H9 (cell line): ENCODE measurements at regions not wholly inside any gene's neighbourhood (a gene's known extent, or its start where the extent isn't known, plus 50 kb on each side); places are given as distances from the start of the nearest gene placed in this dataset.

ENCODE experiments used
- DNase-seq: peaks from one replicate; pipeline ENCODE4 v3.0.0-alpha.2; 2017
- H2AFZ ChIP-seq: one replicate; pipeline ENCODE4 v1.6.1; 2013; ENCODE audit warnings: mild to moderate bottlenecking, low read length, control low read depth, moderate library complexity
- H2AK5ac ChIP-seq: 2 replicates; pipeline ENCODE4 v1.6.1; 2013; ENCODE audit warnings: low read length, control low read depth, mixed read lengths; ENCODE audit not compliant: insufficient read length
- H2BK120ac ChIP-seq: one replicate; pipeline ENCODE4 v1.6.1; 2013; ENCODE audit warnings: low read depth, mild to moderate bottlenecking, low read length, control low read depth, inconsistent platforms; ENCODE audit not compliant: poor library complexity, severe bottlenecking
- H2BK12ac ChIP-seq: 2 replicates; pipeline ENCODE4 v1.6.1; 2013; ENCODE audit warnings: low read length, control low read depth, mixed read lengths, low read depth; ENCODE audit not compliant: insufficient read length
- H2BK15ac ChIP-seq: 2 replicates; pipeline ENCODE4 v1.6.1; 2013; ENCODE audit warnings: low read depth, low read length, control low read depth
- H2BK20ac ChIP-seq: one replicate; pipeline ENCODE4 v1.6.1; 2013; ENCODE audit warnings: low read depth, mild to moderate bottlenecking, low read length, control low read depth, inconsistent platforms; ENCODE audit not compliant: poor library complexity, severe bottlenecking
- H2BK5ac ChIP-seq: 2 replicates; pipeline ENCODE4 v1.6.1; 2013; ENCODE audit warnings: low read length, control low read depth, mixed read lengths; ENCODE audit not compliant: insufficient read length
- H3K14ac ChIP-seq: 2 replicates; pipeline ENCODE4 v1.6.1; 2013; ENCODE audit warnings: low read length, control low read depth; ENCODE audit not compliant: insufficient read depth
- H3K18ac ChIP-seq: 2 replicates; pipeline ENCODE4 v1.6.1; 2013; ENCODE audit warnings: low read depth, mild to moderate bottlenecking, mixed read lengths, low read length, control low read depth; ENCODE audit not compliant: insufficient read length
- H3K23ac ChIP-seq: 2 replicates; pipeline ENCODE4 v1.6.1; 2013; ENCODE audit warnings: low read length, control low read depth, mixed read lengths, low read depth; ENCODE audit not compliant: insufficient read length
- H3K23me2 ChIP-seq: 2 replicates; pipeline ENCODE4 v1.6.1; 2013; ENCODE audit warnings: low read depth, mild to moderate bottlenecking, mixed read lengths, low read length, control low read depth; ENCODE audit not compliant: insufficient read length, poor library complexity, severe bottlenecking
- H3K27ac ChIP-seq: 2 replicates; pipeline ENCODE4 v1.5.1; 2013; ENCODE audit warnings: low read length, control low read depth, mixed read lengths, low read depth; ENCODE audit not compliant: insufficient read length
- H3K27me3 ChIP-seq: 2 replicates; pipeline ENCODE4 v1.6.1; 2013; ENCODE audit warnings: low read length, control low read depth, inconsistent platforms; ENCODE audit not compliant: insufficient read depth
- H3K4ac ChIP-seq: 2 replicates; pipeline ENCODE4 v1.6.1; 2013; ENCODE audit warnings: low read depth, mild to moderate bottlenecking, control low read depth, inconsistent platforms, low read length, moderate library complexity
- H3K4me1 ChIP-seq: 2 replicates; pipeline ENCODE4 v1.6.1; 2013; ENCODE audit warnings: low read length, control low read depth, inconsistent platforms; ENCODE audit not compliant: insufficient read depth
- H3K4me2 ChIP-seq: 2 replicates; pipeline ENCODE4 v1.6.1; 2013; ENCODE audit warnings: low read length, control low read depth, mixed read lengths; ENCODE audit not compliant: insufficient read length, insufficient read depth
- H3K56ac ChIP-seq: 2 replicates; pipeline ENCODE4 v1.6.1; 2013; ENCODE audit warnings: low read depth, mild to moderate bottlenecking, mixed read lengths, low read length, control low read depth; ENCODE audit not compliant: insufficient read length
- H3K79me1 ChIP-seq: 2 replicates; pipeline ENCODE4 v1.6.1; 2013; ENCODE audit warnings: low read depth, mild to moderate bottlenecking, moderate library complexity, low read length, control low read depth, inconsistent platforms; ENCODE audit not compliant: insufficient read depth, poor library complexity, severe bottlenecking
- H3K79me2 ChIP-seq: 2 replicates; pipeline ENCODE4 v1.6.1; 2013; ENCODE audit warnings: low read length, control low read depth, inconsistent platforms; ENCODE audit not compliant: insufficient read depth
- H3K9ac ChIP-seq: 2 replicates; pipeline ENCODE4 v1.6.1; 2013; ENCODE audit warnings: low read length, control low read depth, mixed read lengths; ENCODE audit not compliant: insufficient read length; ENCODE audit errors: extremely low read depth
- H3K9me3 ChIP-seq: one replicate; pipeline ENCODE4 v1.6.1; 2013; ENCODE audit warnings: low read depth, low read length, inconsistent platforms; ENCODE audit not compliant: control insufficient read depth
- H3T11ph ChIP-seq: one replicate; pipeline ENCODE4 v1.6.1; 2013; ENCODE audit warnings: mild to moderate bottlenecking, low read length, control low read depth, inconsistent platforms
- H4K20me1 ChIP-seq: one replicate; pipeline ENCODE4 v1.6.1; 2013; ENCODE audit not compliant: control insufficient read depth, insufficient read length, insufficient read depth
- H4K5ac ChIP-seq: 2 replicates; pipeline ENCODE4 v1.6.1; 2013; ENCODE audit warnings: low read depth, mild to moderate bottlenecking, mixed read lengths, low read length, control low read depth; ENCODE audit not compliant: insufficient read length
- H4K8ac ChIP-seq: replicated peaks from 2 replicates; pipeline ENCODE4 v1.6.1; 2013; ENCODE audit warnings: low read length, control low read depth, mixed read lengths, low read depth; ENCODE audit not compliant: insufficient read length
- H4K91ac ChIP-seq: 2 replicates; pipeline ENCODE4 v1.6.1; 2013; ENCODE audit warnings: low read depth, mild to moderate bottlenecking, moderate library complexity, mixed read lengths, low read length, control low read depth; ENCODE audit not compliant: insufficient read length
- H3K27ac Mint-ChIP-seq, 3 experiments: 2 replicates in 2 of 3; 3 replicates in 1 of 3; pipeline ENCODE4 v1.8.0; 2020 to 2021; ENCODE audit warnings: mixed read lengths in 3 of 3, mild to moderate bottlenecking in 1 of 3, moderate library complexity in 1 of 3
- H3K27me3 Mint-ChIP-seq: 2 replicates; pipeline ENCODE4 v1.8.0; 2021; ENCODE audit warnings: low read depth, mild to moderate bottlenecking, moderate library complexity, mixed read lengths
- H3K36me3 Mint-ChIP-seq, 3 experiments: 2 replicates in 2 of 3; 3 replicates in 1 of 3; pipeline ENCODE4 v1.8.0; 2020 to 2021; ENCODE audit warnings: low read depth in 3 of 3, mixed read lengths in 3 of 3; ENCODE audit not compliant: insufficient read depth in 1 of 3
- H3K4me1 Mint-ChIP-seq, 2 experiments: 2 replicates each; pipeline ENCODE4 v1.8.0; 2020; ENCODE audit warnings: mixed read lengths in 2 of 2
- H3K4me3 Mint-ChIP-seq, 2 experiments: 2 replicates in 1 of 2; 3 replicates in 1 of 2; pipeline ENCODE4 v1.8.0; 2020 to 2021; ENCODE audit warnings: mild to moderate bottlenecking in 2 of 2, mixed read lengths in 2 of 2, moderate library complexity in 1 of 2
- H3K9me3 Mint-ChIP-seq, 2 experiments: 2 replicates in 1 of 2; 3 replicates in 1 of 2; pipeline ENCODE4 v1.8.0; 2020; ENCODE audit warnings: mild to moderate bottlenecking in 2 of 2, mixed read lengths in 2 of 2, moderate library complexity in 1 of 2
- WGBS: extraction: QIAGEN DNeasy Blood & Tissue Kit; methylation state at CpG from one replicate; pipeline ENCODE4 v1.1.7; 2013; ENCODE audit warnings: missing lambda C conversion rate, low lambda C conversion rate, mixed read lengths; ENCODE audit not compliant: insufficient read length; ENCODE audit errors: extremely low coverage; 5-methylcytosine and 5-hydroxymethylcytosine counted together
- TF ChIP-seq, protein P1 (sequence below): fragments of 200-600 bp; sonication (generic); conservative IDR thresholded peaks from 3 replicates; pipeline ENCODE4 v1.8.0; 2021; ENCODE audit warnings: antibody characterized with exemption, mild to moderate bottlenecking

DNA sequence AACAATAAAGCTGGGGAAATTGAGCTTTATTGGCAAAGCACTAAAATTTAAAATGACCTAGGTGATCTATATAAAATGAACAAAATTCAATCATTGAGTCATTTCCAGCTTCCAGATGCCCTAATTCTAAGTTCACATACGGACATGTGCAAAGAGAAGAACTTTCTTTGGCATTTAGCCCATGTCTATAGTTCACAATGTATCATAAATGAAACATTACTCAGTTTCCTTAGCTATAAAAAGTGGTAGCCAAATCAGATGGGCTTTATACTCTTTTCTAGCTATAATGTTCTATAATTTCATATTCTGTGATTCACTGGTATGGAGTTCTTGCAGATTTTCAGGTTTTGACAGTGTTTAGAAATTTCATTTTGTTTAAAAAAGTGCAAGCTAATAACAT lies 327.4 kb downstream of the KCTD8 start:
- Histone ChIP-seq H3K27me3 (no peaks in the 10 kb centered on the region), H4K8ac (no peak overlapping the region), H3K23me2 (no peaks in the 10 kb centered on the region), H4K5ac (no peak overlapping the region), H2BK12ac (no peak overlapping the region), H3K4ac (no peak overlapping the region), H2BK120ac (no peak overlapping the region), H2BK15ac (no peak overlapping the region), H3K14ac (no peak overlapping the region), H4K20me1 (no peaks in the 10 kb centered on the region), H3K23ac (no peak overlapping the region), H3K9ac (no peak overlapping the region), H3K18ac (no peak overlapping the region), H3T11ph (no peak overlapping the region), H3K56ac (no peak overlapping the region), H3K79me2 (no peaks in the 10 kb centered on the region), H2BK5ac (no peak overlapping the region), H3K4me1 (no peaks in the 10 kb centered on the region), H2AK5ac (no peak overlapping the region), H3K9me3 (no peaks in the 10 kb centered on the region), H3K27ac (no peak overlapping the region), H4K91ac (no peak overlapping the region), H2AFZ (no peak overlapping the region), H3K4me2 (no peak overlapping the region), H2BK20ac (no peak overlapping the region), H3K79me1 (no peaks in the 10 kb centered on the region)
- TF ChIP-seq, protein P1, sequence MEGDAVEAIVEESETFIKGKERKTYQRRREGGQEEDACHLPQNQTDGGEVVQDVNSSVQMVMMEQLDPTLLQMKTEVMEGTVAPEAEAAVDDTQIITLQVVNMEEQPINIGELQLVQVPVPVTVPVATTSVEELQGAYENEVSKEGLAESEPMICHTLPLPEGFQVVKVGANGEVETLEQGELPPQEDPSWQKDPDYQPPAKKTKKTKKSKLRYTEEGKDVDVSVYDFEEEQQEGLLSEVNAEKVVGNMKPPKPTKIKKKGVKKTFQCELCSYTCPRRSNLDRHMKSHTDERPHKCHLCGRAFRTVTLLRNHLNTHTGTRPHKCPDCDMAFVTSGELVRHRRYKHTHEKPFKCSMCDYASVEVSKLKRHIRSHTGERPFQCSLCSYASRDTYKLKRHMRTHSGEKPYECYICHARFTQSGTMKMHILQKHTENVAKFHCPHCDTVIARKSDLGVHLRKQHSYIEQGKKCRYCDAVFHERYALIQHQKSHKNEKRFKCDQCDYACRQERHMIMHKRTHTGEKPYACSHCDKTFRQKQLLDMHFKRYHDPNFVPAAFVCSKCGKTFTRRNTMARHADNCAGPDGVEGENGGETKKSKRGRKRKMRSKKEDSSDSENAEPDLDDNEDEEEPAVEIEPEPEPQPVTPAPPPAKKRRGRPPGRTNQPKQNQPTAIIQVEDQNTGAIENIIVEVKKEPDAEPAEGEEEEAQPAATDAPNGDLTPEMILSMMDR = no peak
- Mint-ChIP-seq H3K4me3 (no peak overlapping the region), H3K27me3 (no peaks in the 10 kb centered on the region), H3K36me3 (no peaks in the 10 kb centered on the region; a peak in 1 of 7 replicates), H3K27ac (no peak overlapping the region), H3K9me3 (peaks cover 2 to 5% of the 10 kb centered on the region in 2 experiments; a peak in 3 of 5 replicates), H3K4me1 (no peaks in the 10 kb centered on the region; a peak in 1 of 4 replicates)
- DNase-seq = no peak
- WGBS = no CpG with 5 or more reads among the region's 1 CpG
